K562 (cell line): ENCODE measurements at regions not wholly inside any gene's neighbourhood (a gene's known extent, or its start where the extent isn't known, plus 50 kb on each side); places are given as distances from the start of the nearest gene placed in this dataset.

Experiments
- CREB1 ChIP-seq, 2 experiments: sonication (generic) in 1 of 2; formaldehyde crosslinking in 1 of 2; IDR thresholded peaks; 2 replicates each; pipeline versions ENCODE4 v1.6.1 to v1.8.0; 2012 to 2022; ENCODE audit warnings: inconsistent platforms in 1 of 2, mild to moderate bottlenecking in 1 of 2, missing genetic modification reagents in 1 of 2, moderate library complexity in 1 of 2
- ESRRA ChIP-seq: fragments of 450-650 bp; IDR thresholded peaks from 2 replicates; pipeline ENCODE4 v1.6.1; 2014; ENCODE audit warnings: low read depth, mild to moderate bottlenecking, moderate library complexity, borderline replicate concordance
- ETV5 ChIP-seq: sonication (generic); formaldehyde crosslinking; IDR thresholded peaks from 2 replicates; pipeline ENCODE4 v1.4.0; 2020; ENCODE audit warnings: low read depth, mild to moderate bottlenecking, missing genetic modification reagents
- FOXM1 ChIP-seq, 2 experiments: fragments of 450-650 bp in 1 of 2; sonication (generic) in 1 of 2; formaldehyde crosslinking in 1 of 2; IDR thresholded peaks; 2 replicates each; pipeline versions ENCODE4 v1.6.1 to v1.9.0; 2017 to 2022; ENCODE audit warnings: low read depth in 2 of 2, mild to moderate bottlenecking in 2 of 2, missing genetic modification reagents in 1 of 2, moderate library complexity in 1 of 2
- MLLT1 ChIP-seq, 2 experiments: fragments of 450-650 bp; IDR thresholded peaks; 2 replicates each; pipeline ENCODE4 v1.6.1; 2016
- NFIC ChIP-seq: fragments of 450-650 bp; IDR thresholded peaks from 2 replicates; pipeline ENCODE4 v1.6.1; 2017; ENCODE audit warnings: mild to moderate bottlenecking, inconsistent platforms
- SMAD3 ChIP-seq: fragments of 450-650 bp; formaldehyde crosslinking; conservative IDR thresholded peaks from 2 replicates; pipeline ENCODE4 v1.4.0; 2020; ENCODE audit warnings: mild to moderate bottlenecking
- SP1 ChIP-seq: sonication (generic); formaldehyde crosslinking; IDR thresholded peaks from 2 replicates; pipeline ENCODE4 v1.8.1; 2022; ENCODE audit warnings: mild to moderate bottlenecking, missing genetic modification reagents
- SRF ChIP-seq, 2 experiments: fragments of 250-450, 450-650 bp in 1 of 2; sonication (Bioruptor Pico) in 1 of 2; sonication (generic) in 1 of 2; formaldehyde crosslinking; IDR thresholded peaks; 2 replicates each; pipeline versions ENCODE4 v1.5.0 to v1.5.1; 2020 to 2022; ENCODE audit warnings: mild to moderate bottlenecking in 1 of 2, missing genetic modification reagents in 1 of 2
- TAF1 ChIP-seq: IDR thresholded peaks from 2 replicates; pipeline ENCODE4 v1.6.1; 2011; ENCODE audit warnings: mild to moderate bottlenecking, low read length, moderate library complexity; ENCODE audit not compliant: insufficient read depth, control insufficient read depth, severe bottlenecking; ENCODE audit errors: extremely low read depth
- TCF3 ChIP-seq: sonication (generic); formaldehyde crosslinking; IDR thresholded peaks from 2 replicates; pipeline ENCODE4 v1.4.0; 2020; ENCODE audit warnings: mild to moderate bottlenecking, missing genetic modification reagents
- TCF7L2 ChIP-seq: fragments of 150-350 bp; IDR thresholded peaks from 2 replicates; pipeline ENCODE4 v1.6.1; 2016; ENCODE audit warnings: low read depth, mild to moderate bottlenecking, low read length, moderate library complexity
- TEAD1 ChIP-seq, 2 experiments: fragments of 450-650 bp in 1 of 2; sonication (generic) in 1 of 2; formaldehyde crosslinking; IDR thresholded peaks; 2 replicates each; pipeline versions ENCODE4 v1.4.0 to v1.8.0; 2020 to 2022; ENCODE audit warnings: mild to moderate bottlenecking in 2 of 2, missing genetic modification reagents in 1 of 2
- TFAM ChIP-seq: fragments of 250-450 bp; sonication (Bioruptor Pico); conservative IDR thresholded peaks from 2 replicates; pipeline ENCODE4 v1.5.0; 2021; ENCODE audit warnings: mild to moderate bottlenecking, moderate library complexity
- U2AF1 ChIP-seq: fragments of 200-400 bp; formaldehyde crosslinking; optimal IDR thresholded peaks from 2 replicates; pipeline ENCODE3; 2017; ENCODE audit warnings: mild to moderate bottlenecking, low read depth, low read length, moderate library complexity
- ZBED1 ChIP-seq: IDR thresholded peaks from 2 replicates; pipeline ENCODE4 v1.6.1; 2014
- ZBTB11 ChIP-seq, 3 experiments: fragments of 200-800 bp in 1 of 3; fragments of 250-450 bp in 1 of 3; fragments of 450-650 bp in 1 of 3; sonication (Bioruptor Pico) in 1 of 3; sonication (Bioruptor generic) in 1 of 3; formaldehyde crosslinking in 1 of 3; IDR thresholded peaks; 2 replicates each; pipeline versions ENCODE4 v1.6.1 to v1.8.0; 2016 to 2022; ENCODE audit warnings: mild to moderate bottlenecking in 2 of 3, missing genetic modification characterization in 2 of 3, missing compliant biosample characterization in 1 of 3, moderate library complexity in 1 of 3
- ZEB2 ChIP-seq: fragments of 450-650 bp; IDR thresholded peaks from 2 replicates; pipeline ENCODE4 v1.6.1; 2016
- ZFX ChIP-seq: sonication (generic); formaldehyde crosslinking; IDR thresholded peaks from 2 replicates; pipeline ENCODE4 v1.8.0; 2022; ENCODE audit warnings: mild to moderate bottlenecking, missing genetic modification reagents, moderate library complexity
- ZNF23 ChIP-seq: fragments of 250-450 bp; sonication (Bioruptor Pico); IDR thresholded peaks from 2 replicates; pipeline ENCODE4 v1.4.0; 2020; ENCODE audit warnings: mild to moderate bottlenecking
- TF ChIP-seq, protein P1 (sequence below): sonication (generic); IDR thresholded peaks from 2 replicates; pipeline ENCODE4 v1.6.1; 2016

- TF ChIP-seq, protein P1, sequence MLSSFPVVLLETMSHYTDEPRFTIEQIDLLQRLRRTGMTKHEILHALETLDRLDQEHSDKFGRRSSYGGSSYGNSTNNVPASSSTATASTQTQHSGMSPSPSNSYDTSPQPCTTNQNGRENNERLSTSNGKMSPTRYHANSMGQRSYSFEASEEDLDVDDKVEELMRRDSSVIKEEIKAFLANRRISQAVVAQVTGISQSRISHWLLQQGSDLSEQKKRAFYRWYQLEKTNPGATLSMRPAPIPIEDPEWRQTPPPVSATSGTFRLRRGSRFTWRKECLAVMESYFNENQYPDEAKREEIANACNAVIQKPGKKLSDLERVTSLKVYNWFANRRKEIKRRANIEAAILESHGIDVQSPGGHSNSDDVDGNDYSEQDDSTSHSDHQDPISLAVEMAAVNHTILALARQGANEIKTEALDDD: peak; percentile 96
- peak; percentile 48; the same call in 1 of the 2 replicates for TF ChIP-seq ETV5 (CRISPR knock-in tag)
- TF ChIP-seq FOXM1 (IDR thresholded peaks at IDR 0.05; ENCODE audit: low read depth): peak; percentile 82
- no peak for TF ChIP-seq FOXM1 (CRISPR knock-in tag; IDR thresholded peaks at IDR 0.05; ENCODE audit: low read depth)
- no peak for TF ChIP-seq TFAM (CRISPR knock-in tag)
- TF ChIP-seq ZNF23 (CRISPR knock-in tag): no peak
- TF ChIP-seq SRF (CRISPR knock-in tag; IDR thresholded peaks at IDR 0.05): 0 out of 4 replicates have a peak, but pooled peaks of 1 of the 2 experiments have one; percentile 20
- peak; percentile 71 for TF ChIP-seq NFIC
- TF ChIP-seq SMAD3 (CRISPR knock-in tag): 0 out of 2 replicates have a peak, but pooled peaks have one; percentile 39
- TF ChIP-seq TCF7L2: no peak
- peak in 1 of 2 experiments; percentile 54; a peak in 1 of 4 replicates for TF ChIP-seq MLLT1 (IDR thresholded peaks at IDR 0.05)
- 0 out of 6 replicates have a peak, but pooled peaks of 1 of the 3 experiments have one; percentile 22 for TF ChIP-seq ZBTB11 (CRISPR knock-in tag; IDR thresholded peaks at IDR 0.05)
- peak; percentile 44; the same call in 1 of the 2 replicates for TF ChIP-seq CREB1 (IDR thresholded peaks at IDR 0.05)
- no peak for TF ChIP-seq CREB1 (CRISPR knock-in tag; IDR thresholded peaks at IDR 0.05)
- 0 out of 2 replicates have a peak, but pooled peaks have one; percentile 36 for TF ChIP-seq SP1
- TF ChIP-seq ZBED1: peak; percentile 79
- TF ChIP-seq TEAD1 (CRISPR knock-in tag; IDR thresholded peaks at IDR 0.05): peak; percentile 47 to 58; a peak in 2 of 4 replicates
- no peak for TF ChIP-seq TAF1
- no peak for TF ChIP-seq U2AF1
- TF ChIP-seq ESRRA: peak; percentile 80; the same call in 1 of the 2 replicates
- TF ChIP-seq ZEB2: peak; percentile 95
- peak; percentile 97 for TF ChIP-seq TCF3 (CRISPR knock-in tag)
- 0 out of 2 replicates have a peak, but pooled peaks have one; percentile 1 for TF ChIP-seq ZFX (CRISPR knock-in tag)
Observed at GRCh38 chr3:72163809-72164634, 379.1 kb upstream of the PROK2 start (continued).
